ENCODE measurements at regions not wholly inside any gene's neighbourhood (a gene's known extent, or its start where the extent isn't known, plus 50 kb on each side); places are given as distances from the start of the nearest gene placed in this dataset.

DNA sequence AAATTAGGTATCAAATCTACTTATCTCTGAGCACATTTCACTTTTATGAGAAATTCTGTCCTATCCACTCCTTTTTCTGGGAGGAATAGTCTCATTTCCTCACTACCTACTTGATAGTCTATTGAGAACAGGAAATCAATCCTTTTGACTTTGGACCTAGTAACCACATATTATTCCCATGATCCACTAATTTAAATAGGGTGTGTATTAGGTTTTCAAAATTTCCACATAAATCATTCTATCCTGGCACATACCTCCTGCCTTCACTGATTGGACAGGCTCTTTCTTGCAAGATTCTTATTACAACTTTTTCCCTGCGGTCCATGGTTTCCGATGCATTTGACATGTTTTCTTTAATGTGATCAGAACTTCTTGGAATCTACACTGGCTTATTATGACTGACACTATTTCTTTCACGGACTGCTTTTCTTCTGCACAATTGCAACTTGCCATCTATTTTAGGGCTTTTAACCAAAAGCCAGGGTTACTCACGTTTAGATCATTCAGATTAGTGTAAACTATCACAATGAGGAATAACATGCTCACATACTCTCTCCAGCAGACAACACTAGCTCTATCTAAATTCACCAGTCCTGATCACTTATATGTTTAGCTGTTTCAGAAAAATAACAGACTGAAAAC is 419.9 kb upstream of the SLIT2 start:
- TF ChIP-seq EZH2phosphoT487 (conservative IDR thresholded peaks at IDR 0.05; ENCODE audit: low read length) = no peak
- TF ChIP-seq, protein P1, sequence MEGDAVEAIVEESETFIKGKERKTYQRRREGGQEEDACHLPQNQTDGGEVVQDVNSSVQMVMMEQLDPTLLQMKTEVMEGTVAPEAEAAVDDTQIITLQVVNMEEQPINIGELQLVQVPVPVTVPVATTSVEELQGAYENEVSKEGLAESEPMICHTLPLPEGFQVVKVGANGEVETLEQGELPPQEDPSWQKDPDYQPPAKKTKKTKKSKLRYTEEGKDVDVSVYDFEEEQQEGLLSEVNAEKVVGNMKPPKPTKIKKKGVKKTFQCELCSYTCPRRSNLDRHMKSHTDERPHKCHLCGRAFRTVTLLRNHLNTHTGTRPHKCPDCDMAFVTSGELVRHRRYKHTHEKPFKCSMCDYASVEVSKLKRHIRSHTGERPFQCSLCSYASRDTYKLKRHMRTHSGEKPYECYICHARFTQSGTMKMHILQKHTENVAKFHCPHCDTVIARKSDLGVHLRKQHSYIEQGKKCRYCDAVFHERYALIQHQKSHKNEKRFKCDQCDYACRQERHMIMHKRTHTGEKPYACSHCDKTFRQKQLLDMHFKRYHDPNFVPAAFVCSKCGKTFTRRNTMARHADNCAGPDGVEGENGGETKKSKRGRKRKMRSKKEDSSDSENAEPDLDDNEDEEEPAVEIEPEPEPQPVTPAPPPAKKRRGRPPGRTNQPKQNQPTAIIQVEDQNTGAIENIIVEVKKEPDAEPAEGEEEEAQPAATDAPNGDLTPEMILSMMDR (IDR thresholded peaks at IDR 0.05; ENCODE audit: insufficient read depth, low read length, poor library complexity, severe bottlenecking) = no peak

All from SU-DHL-6 (cell line).